SK-N-SH treated with all-trans-retinoic acid at 6 μM for 48 hours (cell line): ENCODE measurements at regions not wholly inside any gene's neighbourhood (a gene's known extent, or its start where the extent isn't known, plus 50 kb on each side); places are given as distances from the start of the nearest gene placed in this dataset.
"Not testable (repeated sequence)": the region's sequence is repeated elsewhere in the genome, so short reads cannot be mapped to it uniquely, and the experiment has no call there.

Experiments used
- ATAC-seq: fragments of 200-7000 bp; cut with Tn5 transposase; 3 replicates; pipeline ENCODE4 v1.9.1; 2020; ENCODE audit warnings: mild to moderate bottlenecking, moderate library complexity
- ARNTL ChIP-seq: fragments of 450-650 bp; formaldehyde crosslinking; IDR thresholded peaks from 2 replicates; pipeline ENCODE4 v1.5.0; 2020; ENCODE audit warnings: low read depth, mild to moderate bottlenecking, moderate library complexity, borderline replicate concordance
- BACH2 ChIP-seq: fragments of 250-450 bp; sonication (Bioruptor Pico); IDR thresholded peaks from 2 replicates; pipeline ENCODE4 v1.9.0; 2021; ENCODE audit warnings: mild to moderate bottlenecking, borderline replicate concordance
- CSRNP3 ChIP-seq: fragments of 250-450 bp; sonication (Bioruptor Pico); IDR thresholded peaks from 2 replicates; pipeline ENCODE4 v1.5.1; 2021; ENCODE audit warnings: mild to moderate bottlenecking, moderate library complexity
- ESRRG ChIP-seq: fragments of 250-450 bp; sonication (Bioruptor Pico); IDR thresholded peaks from 2 replicates; pipeline ENCODE4 v1.6.1; 2021; ENCODE audit warnings: mild to moderate bottlenecking
- GLIS3 ChIP-seq: fragments of 250-450 bp; sonication (Bioruptor Pico); IDR thresholded peaks from 2 replicates; pipeline ENCODE4 v1.5.0; 2020; ENCODE audit warnings: mild to moderate bottlenecking, moderate library complexity
- ISL1 ChIP-seq: fragments of 250-450 bp; sonication (Bioruptor Pico); IDR thresholded peaks from 2 replicates; pipeline ENCODE4 v2.1.2; 2022; ENCODE audit warnings: mild to moderate bottlenecking, moderate library complexity
- OSR1 ChIP-seq: fragments of 250-450 bp; sonication (Bioruptor Pico); IDR thresholded peaks from 2 replicates; pipeline ENCODE4 v1.8.0; 2022; ENCODE audit warnings: moderate library complexity, mild to moderate bottlenecking, inconsistent platforms
- PATZ1 ChIP-seq: fragments of 250-450 bp; sonication (Bioruptor Pico); IDR thresholded peaks from 2 replicates; pipeline ENCODE4 v1.8.0; 2020; ENCODE audit warnings: mild to moderate bottlenecking, moderate library complexity, borderline replicate concordance
- SNAI2 ChIP-seq: fragments of 250-450 bp; sonication (Bioruptor Pico); IDR thresholded peaks from 2 replicates; pipeline ENCODE4 v1.5.0; 2020; ENCODE audit warnings: mild to moderate bottlenecking, moderate library complexity
- TOX ChIP-seq: fragments of 250-450 bp; sonication (Bioruptor Pico); IDR thresholded peaks from 2 replicates; pipeline ENCODE4 v1.8.0; 2021; ENCODE audit warnings: mild to moderate bottlenecking, moderate library complexity, borderline replicate concordance
- TSHZ2 ChIP-seq: fragments of 250-450 bp; sonication (Bioruptor Pico); IDR thresholded peaks from 2 replicates; pipeline ENCODE4 v1.5.0; 2020; ENCODE audit warnings: mild to moderate bottlenecking, moderate library complexity
- ZC3H10 ChIP-seq: fragments of 250-450 bp; sonication (Bioruptor Pico); IDR thresholded peaks from 2 replicates; pipeline ENCODE4 v1.5.1; 2021; ENCODE audit warnings: mild to moderate bottlenecking, moderate library complexity
- ZFP30 ChIP-seq: fragments of 450-650 bp; formaldehyde crosslinking; IDR thresholded peaks from 2 replicates; pipeline ENCODE4 v1.5.0; 2022; ENCODE audit warnings: mild to moderate bottlenecking, moderate library complexity
- ZNF565 ChIP-seq: fragments of 450-650 bp; formaldehyde crosslinking; conservative IDR thresholded peaks from 2 replicates; pipeline ENCODE4 v1.5.0; 2020; ENCODE audit warnings: low read depth, mild to moderate bottlenecking, moderate library complexity
- ZNF70 ChIP-seq: fragments of 450-650 bp; formaldehyde crosslinking; IDR thresholded peaks from 2 replicates; pipeline ENCODE4 v1.5.0; 2020; ENCODE audit warnings: mild to moderate bottlenecking, moderate library complexity
- ZNF8 ChIP-seq: fragments of 450-650 bp; formaldehyde crosslinking; IDR thresholded peaks from 2 replicates; pipeline ENCODE4 v1.5.0; 2020; ENCODE audit warnings: mild to moderate bottlenecking, moderate library complexity
- TF ChIP-seq, protein P1 (sequence below): fragments of 250-450 bp; sonication (Bioruptor Pico); IDR thresholded peaks from 2 replicates; pipeline ENCODE4 v1.5.1; 2020; ENCODE audit warnings: low read depth, mild to moderate bottlenecking, moderate library complexity
- TF ChIP-seq, protein P2 (sequence below): fragments of 250-450 bp; sonication (Bioruptor Pico); IDR thresholded peaks from 2 replicates; pipeline ENCODE4 v1.8.0; 2021; ENCODE audit warnings: low read depth, mild to moderate bottlenecking, moderate library complexity, borderline replicate concordance

GRCh38 chr4:135412213-135412612 is 1210.6 kb upstream of the PABPC4L start:
- ATAC-seq: no peak
- TF ChIP-seq ZNF565 (CRISPR knock-in tag) (no peak), ESRRG (CRISPR knock-in tag) (no peak), TSHZ2 (CRISPR knock-in tag) (no peak), TOX (CRISPR knock-in tag) (no peak), ZNF8 (CRISPR knock-in tag) (no peak), PATZ1 (CRISPR knock-in tag) (no peak), CSRNP3 (CRISPR knock-in tag) (no peak), GLIS3 (CRISPR knock-in tag) (no peak)
- TF ChIP-seq, protein P1, sequence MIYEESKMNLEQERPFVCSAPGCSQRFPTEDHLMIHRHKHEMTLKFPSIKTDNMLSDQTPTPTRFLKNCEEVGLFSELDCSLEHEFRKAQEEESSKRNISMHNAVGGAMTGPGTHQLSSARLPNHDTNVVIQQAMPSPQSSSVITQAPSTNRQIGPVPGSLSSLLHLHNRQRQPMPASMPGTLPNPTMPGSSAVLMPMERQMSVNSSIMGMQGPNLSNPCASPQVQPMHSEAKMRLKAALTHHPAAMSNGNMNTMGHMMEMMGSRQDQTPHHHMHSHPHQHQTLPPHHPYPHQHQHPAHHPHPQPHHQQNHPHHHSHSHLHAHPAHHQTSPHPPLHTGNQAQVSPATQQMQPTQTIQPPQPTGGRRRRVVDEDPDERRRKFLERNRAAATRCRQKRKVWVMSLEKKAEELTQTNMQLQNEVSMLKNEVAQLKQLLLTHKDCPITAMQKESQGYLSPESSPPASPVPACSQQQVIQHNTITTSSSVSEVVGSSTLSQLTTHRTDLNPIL (CRISPR knock-in tag): no peak
- TF ChIP-seq, all 23 proteins: peak for 0

DNA sequence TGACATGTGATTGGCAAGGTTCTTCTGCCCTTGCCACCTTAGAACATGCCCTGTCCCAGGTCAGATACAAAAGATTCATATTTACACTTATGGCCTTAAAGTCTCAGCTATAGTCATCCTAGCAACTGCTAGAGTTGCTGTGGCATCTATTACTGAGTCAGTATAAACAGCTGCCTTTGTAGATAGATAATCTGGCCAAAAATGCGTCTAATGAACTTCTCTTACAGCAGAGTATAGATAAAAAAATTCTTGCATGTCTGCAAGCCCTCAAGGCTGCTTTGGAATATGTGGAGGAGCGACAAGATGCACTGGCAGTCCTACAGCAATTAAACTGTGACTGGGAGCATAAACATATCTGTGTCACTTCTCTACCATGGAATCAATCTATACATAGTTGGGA is 1209.7 kb upstream of the PABPC4L start:
- TF ChIP-seq ZNF565 (CRISPR knock-in tag) (no peak), PATZ1 (CRISPR knock-in tag) (no peak), ISL1 (no peak), TSHZ2 (CRISPR knock-in tag) (no peak), ARNTL (CRISPR knock-in tag) (no peak), BACH2 (CRISPR knock-in tag) (no peak), ZFP30 (CRISPR knock-in tag) (no peak), ZNF8 (CRISPR knock-in tag) (no peak), OSR1 (CRISPR knock-in tag) (no peak), CSRNP3 (CRISPR knock-in tag) (no peak), ZNF70 (CRISPR knock-in tag) (no peak), ZC3H10 (CRISPR knock-in tag) (no peak), ESRRG (CRISPR knock-in tag) (no peak), SNAI2 (CRISPR knock-in tag) (no peak), TOX (CRISPR knock-in tag) (no peak)
- TF ChIP-seq, protein P1 (CRISPR knock-in tag): no peak
- TF ChIP-seq, protein P2, sequence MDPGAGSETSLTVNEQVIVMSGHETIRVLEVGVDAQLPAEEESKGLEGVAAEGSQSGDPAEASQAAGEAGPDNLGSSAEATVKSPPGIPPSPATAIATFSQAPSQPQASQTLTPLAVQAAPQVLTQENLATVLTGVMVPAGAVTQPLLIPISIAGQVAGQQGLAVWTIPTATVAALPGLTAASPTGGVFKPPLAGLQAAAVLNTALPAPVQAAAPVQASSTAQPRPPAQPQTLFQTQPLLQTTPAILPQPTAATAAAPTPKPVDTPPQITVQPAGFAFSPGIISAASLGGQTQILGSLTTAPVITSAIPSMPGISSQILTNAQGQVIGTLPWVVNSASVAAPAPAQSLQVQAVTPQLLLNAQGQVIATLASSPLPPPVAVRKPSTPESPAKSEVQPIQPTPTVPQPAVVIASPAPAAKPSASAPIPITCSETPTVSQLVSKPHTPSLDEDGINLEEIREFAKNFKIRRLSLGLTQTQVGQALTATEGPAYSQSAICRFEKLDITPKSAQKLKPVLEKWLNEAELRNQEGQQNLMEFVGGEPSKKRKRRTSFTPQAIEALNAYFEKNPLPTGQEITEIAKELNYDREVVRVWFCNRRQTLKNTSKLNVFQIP (CRISPR knock-in tag): no peak
- no peak for ATAC-seq

DNA sequence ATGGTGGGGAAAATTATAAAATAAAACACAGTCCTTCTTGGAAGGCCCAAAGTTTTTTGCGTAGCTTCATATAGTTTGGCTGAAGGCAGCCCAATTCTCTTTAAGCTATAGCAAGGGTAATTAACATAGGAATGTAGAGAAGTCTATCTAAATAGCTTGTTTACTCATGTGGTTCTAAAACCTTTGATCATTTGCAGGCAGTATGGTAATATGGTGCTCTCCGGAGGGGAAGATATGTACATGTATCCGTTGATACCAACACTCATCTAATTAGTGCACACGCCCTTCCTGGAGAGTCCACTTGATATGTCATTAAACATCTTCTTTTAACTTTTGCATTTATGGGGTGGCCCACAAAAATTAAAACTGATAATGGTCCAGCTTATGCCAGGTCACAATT is 1207.7 kb upstream of the PABPC4L start:
- ATAC-seq: not testable (repeated sequence)
